GM13977 (cell line): ENCODE measurements at regions not wholly inside any gene's neighbourhood (a gene's known extent, or its start where the extent isn't known, plus 50 kb on each side); places are given as distances from the start of the nearest gene placed in this dataset.

Experiments
- DNase-seq: peaks from one replicate; pipeline ENCODE4 v3.0.0; 2012; ENCODE audit warnings: low spot score
- in situ Hi-C: fragments of 300-500 bp; cut with MboI; formaldehyde crosslinking; loops from one replicate; pipeline ENCODE4 v1.12.0; 2022; ENCODE audit warnings: low sequenced_read_pairs, low pct_unique_long_range_greater_than_20kb, mixed read lengths, inconsistent platforms; ENCODE audit not compliant: unreplicated experiment
- TF ChIP-seq, protein P1 (sequence below): IDR thresholded peaks from 2 replicates; pipeline ENCODE4 v1.5.1; 2012; ENCODE audit warnings: mild to moderate bottlenecking, control low read depth; ENCODE audit not compliant: insufficient read depth; ENCODE audit errors: extremely low read depth, missing control alignments

- TF ChIP-seq, protein P1, sequence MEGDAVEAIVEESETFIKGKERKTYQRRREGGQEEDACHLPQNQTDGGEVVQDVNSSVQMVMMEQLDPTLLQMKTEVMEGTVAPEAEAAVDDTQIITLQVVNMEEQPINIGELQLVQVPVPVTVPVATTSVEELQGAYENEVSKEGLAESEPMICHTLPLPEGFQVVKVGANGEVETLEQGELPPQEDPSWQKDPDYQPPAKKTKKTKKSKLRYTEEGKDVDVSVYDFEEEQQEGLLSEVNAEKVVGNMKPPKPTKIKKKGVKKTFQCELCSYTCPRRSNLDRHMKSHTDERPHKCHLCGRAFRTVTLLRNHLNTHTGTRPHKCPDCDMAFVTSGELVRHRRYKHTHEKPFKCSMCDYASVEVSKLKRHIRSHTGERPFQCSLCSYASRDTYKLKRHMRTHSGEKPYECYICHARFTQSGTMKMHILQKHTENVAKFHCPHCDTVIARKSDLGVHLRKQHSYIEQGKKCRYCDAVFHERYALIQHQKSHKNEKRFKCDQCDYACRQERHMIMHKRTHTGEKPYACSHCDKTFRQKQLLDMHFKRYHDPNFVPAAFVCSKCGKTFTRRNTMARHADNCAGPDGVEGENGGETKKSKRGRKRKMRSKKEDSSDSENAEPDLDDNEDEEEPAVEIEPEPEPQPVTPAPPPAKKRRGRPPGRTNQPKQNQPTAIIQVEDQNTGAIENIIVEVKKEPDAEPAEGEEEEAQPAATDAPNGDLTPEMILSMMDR: no peak
- in situ Hi-C loops: no loop called here
- no peak for DNase-seq
Observed at GRCh38 chr7:46003161-46003560, 82.1 kb upstream of the IGFBP3 start.

GRCh38 chr7:46000513-46000912, 79.4 kb upstream of the IGFBP3 start:
- in situ Hi-C loops: no loop called here
- no peak for DNase-seq

DNA sequence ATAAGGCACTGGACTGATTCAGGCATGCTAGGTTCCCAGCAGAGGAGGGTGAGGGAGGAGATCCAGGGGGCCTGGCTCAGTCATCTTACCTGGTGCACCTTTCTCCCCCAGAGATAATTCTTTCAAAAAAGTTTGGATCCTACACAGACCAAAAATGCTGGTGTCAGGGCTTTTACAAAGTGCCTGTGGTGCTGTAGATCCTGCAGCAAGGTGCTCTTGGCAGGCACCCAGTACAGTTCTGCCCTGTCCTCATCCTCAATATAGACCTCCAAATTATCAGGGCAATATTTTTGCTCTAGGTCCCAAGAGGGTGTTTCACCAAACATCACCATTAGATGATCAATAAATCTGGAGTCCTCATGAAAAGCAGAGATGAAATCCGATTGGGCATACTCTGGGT, 78.5 kb upstream of the IGFBP3 start:
- TF ChIP-seq, protein P1: no peak
- no peak for DNase-seq
- in situ Hi-C loops: no loop called here

More at GRCh38 chr7:46000513-46000912, 79.4 kb upstream of the IGFBP3 start:
- TF ChIP-seq, protein P1: no peak

GRCh38 chr7:45998506-45998905, 77.4 kb upstream of the IGFBP3 start:
- in situ Hi-C loops: no loop called here
- DNase-seq: no peak
- TF ChIP-seq, protein P1: no peak

GRCh38 chr7:45993621-45994020, 72.5 kb upstream of the IGFBP3 start:
- DNase-seq: no peak
- in situ Hi-C loops: no loop called here
- TF ChIP-seq, protein P1: no peak

DNA sequence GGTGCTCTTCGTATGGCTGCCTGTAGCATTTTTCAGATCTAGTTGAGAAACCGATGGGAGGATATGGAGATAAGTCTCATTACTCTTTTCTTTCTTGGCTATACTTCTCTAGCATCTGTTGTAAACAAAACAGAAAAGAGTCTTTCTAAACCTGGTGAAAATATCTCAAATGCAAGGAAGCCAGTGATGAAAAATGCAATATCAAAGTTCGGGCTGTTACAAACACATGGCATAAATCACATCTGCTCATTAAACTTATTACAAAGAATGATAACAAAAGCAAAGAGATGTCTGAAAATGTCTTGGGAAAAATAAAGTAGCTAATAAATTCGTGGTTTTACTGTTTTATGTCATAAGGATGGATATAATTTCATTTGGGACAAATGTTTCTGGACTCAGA, 71.8 kb upstream of the IGFBP3 start:
- DNase-seq: no peak
- TF ChIP-seq, protein P1: no peak
- in situ Hi-C loops: no loop called here

DNA sequence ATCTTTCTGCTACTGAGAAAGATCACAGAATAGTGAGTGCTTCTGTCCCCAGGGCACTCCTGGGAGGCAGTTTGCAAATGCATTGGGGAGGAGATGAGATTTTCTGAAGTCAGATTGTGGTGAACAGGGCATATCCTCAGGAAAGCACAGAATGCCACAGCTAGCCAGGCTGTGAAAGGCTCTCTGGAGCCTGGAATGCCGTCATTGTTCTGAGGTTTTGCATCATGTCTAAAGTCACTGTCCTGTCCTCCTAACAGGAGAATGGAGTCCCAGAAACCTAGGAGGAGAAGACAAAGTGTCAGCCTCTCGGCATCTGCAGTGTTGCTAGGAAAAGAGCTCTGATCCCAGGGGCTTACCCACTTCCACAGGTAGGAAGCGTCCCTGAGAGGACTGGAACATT, 69.2 kb upstream of the IGFBP3 start:
- TF ChIP-seq, protein P1: no peak
- in situ Hi-C loops: no loop called here

More for the DNA sequence above, 69.2 kb upstream of the IGFBP3 start:
- DNase-seq: no peak
